Stimulated activated CD4-positive, alpha-beta T cell treated with anti-CD3 and anti-CD28 coated beads, Interleukin-1b, Interleukin-23, amount 100 ng/mL, for 48 hours (primary cell): ENCODE measurements at regions not wholly inside any gene's neighbourhood (a gene's known extent, or its start where the extent isn't known, plus 50 kb on each side); places are given as distances from the start of the nearest gene placed in this dataset.

Experiments
- DNase-seq: peaks from one replicate; pipeline ENCODE4 v3.0.0-alpha.2; 2020

DNA sequence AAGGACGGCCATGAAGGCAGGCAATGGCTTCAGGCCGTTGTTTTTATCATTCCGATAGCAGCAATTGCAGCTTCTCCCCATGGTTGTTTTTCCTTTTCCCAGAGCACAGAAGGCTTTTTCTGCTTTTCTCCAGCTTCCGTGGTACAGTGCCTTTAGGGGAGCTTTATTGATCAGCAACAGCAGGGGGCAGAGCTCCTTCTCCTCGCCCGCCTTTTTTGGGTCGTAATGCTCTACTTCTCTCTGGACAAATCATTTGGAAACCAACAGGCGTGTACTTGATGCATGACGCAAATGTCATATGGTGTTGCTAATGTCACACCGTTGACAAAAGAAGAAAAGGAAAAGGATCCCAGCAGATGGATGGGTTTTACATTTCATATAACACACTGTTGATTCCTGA is 79.7 kb upstream of the SNRK start:
- DNase-seq, result no peak

DNA sequence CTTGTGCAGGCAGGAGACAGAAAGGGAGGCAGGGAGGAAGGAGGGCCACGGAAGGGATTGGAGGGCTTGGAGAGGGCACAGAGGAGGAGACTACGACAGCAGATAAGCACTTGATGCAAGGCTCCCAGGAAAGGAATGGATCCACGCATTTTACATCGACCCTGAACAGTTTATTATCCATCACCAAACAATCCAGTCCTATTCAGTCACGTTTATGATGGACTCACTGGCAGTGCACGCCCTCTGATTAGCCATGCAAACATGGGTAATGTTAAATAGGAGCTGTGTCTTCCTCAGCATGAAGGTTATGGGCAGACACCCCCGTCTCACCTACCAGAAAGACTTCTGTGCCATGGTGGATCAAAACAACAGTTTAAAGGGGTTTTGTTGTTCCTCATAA is 80.2 kb upstream of the SNRK start:
- no peak for DNase-seq

DNA sequence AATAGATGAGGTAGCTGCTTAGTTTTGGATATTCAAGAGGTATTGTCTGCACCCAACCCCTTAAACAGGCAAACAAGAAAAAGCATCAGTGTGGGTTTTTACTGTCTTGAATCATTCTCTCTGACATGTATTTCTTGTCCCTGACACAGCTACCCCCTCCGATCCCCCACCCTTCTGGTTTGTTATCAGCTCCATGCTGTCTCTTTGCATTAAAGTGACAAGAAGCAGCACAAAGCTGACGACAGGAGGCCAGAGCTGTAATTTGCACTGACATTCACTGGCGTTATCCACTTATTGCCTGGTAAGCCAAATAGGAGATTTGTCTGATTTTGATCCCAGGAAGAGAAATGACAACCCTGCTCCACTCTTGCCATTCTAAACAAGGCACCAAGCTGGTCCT is 83.3 kb upstream of the SNRK start:
- DNase-seq, result no peak

DNA sequence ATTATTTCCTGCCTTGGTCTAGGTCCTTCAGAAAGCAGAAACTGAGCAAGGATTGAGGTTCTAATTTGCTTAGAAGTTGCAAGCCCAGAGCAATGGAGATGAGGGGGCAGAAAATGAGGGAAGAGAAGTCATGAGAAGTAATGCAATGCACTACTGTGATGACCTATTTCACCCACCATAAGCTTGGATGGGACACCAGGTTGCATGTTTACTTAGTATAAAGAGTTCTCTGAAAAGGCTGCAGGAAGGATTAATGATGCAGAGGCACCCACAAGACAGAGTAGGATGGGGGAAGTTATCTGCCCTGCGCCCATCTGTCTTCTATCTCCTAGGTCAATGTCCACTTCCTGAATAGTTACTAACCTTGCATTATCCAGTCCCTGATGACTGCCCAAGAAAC is 84.8 kb upstream of the SNRK start:
- DNase-seq, result no peak

DNA sequence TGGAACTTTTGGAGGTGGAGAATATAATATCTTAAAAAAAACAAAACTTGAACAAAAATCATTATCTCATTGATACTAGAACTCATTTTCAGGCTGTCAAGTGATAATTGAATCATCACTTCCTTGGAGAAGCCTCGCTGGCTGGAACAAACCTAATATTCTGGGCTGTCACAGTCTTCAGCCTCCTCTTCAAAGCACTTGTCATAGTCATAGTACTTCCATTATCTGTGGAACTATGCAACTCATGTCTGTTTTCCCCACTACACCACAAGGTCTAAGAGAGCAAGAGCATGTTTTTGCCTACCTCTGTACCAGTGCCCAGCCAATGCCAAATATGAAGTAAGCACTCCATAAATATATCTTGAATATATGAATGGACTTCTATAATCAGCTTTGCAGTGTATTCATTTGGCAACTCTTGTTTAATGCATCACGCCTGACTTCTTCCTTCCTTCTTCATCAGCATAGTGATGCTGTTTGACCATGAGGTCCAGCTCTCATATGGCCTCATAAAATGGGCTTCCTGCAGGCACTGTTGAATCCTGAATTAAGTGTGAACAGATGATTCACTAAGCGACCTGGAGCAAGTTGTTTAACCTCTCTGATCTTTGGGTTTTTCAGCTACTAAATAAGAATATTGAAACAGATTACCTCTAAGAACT is 86.6 kb upstream of the SNRK start:
- no peak for DNase-seq

DNA sequence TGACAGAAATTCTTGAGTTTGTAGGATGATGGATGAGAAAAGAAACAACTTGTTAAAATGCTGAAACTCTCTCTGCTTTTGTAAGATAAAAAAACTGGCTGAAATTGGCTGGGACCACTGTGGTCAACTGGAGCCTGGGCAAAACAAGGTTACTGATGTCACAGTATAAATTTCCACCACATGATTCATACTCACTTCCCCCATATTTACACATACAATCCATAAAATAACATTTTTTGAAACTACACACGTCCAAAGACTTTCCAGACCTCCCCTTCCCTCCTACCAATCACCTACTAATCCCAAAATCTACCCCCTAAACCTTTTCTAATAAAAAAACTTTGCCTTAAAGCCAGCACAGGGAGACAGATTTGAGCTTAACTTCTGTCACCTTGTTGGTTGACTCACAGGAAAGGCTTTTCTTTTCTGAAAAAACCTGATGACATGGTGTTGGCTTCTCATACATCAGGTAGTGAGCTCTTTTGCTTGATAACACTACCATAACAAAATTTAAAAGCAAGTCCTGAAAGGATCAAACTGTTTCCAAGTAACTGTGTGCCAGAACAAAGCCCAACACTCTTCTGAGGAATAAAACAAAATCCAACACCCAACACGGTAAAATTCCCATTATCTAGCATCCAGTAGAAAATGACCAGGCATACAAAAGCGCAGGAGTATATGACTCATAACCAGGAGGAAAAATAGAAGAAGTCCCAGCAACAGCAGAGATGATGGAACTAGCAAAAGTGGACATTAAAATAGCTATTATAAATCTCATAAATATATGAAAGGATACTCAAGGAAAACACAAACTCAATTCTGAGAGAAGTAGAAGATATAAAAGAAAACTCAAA is 87.3 kb upstream of the SNRK start:
- no peak for DNase-seq

DNA sequence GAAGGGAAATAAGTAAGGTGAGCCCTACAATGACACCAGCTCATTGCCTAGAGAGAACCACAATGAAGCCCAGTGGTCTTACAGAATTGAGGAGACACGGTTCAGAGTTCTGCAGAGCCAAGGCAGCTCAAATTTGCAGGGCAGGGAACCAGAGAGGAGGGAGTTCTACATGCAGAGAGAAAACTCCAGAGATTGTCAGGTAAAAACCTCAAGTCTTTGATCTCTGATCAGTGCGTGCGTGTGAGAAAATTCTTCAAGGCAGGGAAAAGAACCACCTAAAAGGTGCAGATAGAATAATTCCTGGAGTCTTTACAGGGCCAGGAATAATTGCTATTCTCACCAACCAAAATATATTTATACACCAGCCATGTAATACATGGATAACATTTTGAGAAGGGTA is 88.0 kb upstream of the SNRK start:
- no peak for DNase-seq

DNA sequence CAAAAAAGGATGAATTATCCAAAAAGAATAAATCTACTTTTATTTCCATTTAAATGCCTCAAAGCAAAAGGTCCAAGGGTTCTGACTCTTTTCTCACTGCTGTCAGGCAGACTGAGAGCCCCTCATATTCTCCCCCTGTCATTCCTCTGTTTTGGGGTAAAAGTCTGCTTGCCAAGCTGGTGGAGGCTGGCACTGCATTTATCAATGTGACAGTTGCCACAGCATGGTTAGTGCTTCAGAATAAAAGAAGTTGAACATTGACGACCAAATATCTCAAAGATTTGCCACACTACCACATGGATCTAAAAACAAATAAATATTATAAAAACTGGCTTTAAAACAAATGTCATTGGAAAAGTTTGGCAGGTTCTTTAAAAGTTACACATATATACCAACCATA is 89.2 kb upstream of the SNRK start:
- no peak for DNase-seq

DNA sequence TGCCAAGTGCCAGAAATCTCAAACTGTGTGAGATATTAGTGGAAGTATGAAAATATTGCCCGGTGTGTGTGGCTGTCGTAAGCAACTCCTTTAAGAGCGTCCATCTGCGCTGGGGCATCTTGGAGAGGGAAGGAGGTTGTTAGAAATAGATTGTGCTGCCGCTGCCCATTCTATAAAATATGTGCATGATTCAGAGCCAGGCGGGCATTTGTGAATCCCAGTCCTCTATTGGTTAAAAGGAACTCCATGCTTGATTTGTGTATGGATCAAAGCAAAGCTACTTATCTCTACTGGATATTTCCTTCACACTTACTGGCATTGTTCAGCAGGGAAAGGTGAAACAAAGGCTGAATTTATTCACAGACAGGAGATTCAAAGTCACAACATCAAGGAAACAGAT is 89.6 kb upstream of the SNRK start:
- no peak for DNase-seq

DNA sequence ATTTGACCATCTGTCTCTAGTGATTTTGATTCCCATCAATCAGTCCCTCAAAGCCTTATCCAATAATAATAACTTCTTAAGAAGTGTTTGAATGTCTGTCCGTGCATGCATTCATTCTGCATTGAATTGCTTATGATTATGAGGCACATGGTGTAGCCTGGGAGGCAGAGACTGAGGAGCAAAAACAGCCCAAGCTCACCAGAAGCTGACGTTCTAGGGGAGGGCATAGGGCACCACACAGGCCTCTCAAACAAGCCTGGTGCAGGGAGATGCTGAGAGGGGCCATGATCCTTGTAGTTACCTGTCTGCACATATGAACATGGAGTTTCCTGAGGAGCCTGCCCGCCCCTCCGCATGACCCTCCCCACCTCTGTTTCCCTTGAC is 89.2 kb upstream of the POMGNT2 start:
- DNase-seq, result no peak

DNA sequence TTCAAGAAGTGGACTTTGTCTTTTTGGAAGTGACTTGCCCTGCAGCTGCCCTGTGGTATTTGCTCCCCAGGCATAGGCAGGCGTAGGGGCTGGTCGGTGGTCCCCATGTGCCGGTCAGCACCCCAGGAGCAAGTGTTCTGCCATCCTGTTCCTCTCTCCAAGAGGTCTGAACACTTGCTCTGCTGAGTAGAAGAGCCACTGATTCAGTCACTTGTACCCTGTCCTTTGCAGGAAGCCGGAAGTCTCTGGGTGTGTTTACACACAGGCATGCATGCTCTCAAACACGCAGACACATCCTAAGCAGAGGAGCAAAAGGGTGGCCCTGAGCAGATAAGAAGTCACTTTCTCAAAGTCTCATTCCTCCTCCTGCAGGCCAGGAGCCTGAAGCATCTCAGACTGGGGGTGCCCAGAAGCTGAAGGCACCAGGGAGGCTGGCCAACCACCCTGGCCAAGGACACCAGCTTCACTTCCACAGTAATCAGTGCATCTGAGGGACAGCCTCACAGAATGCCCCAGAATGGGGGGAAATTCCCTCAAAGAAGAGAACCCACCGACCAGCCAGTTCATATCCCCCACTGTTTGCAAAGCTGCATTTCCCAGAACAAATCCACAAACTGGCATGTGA is 88.7 kb upstream of the POMGNT2 start:
- DNase-seq, result peak; percentile 19

DNA sequence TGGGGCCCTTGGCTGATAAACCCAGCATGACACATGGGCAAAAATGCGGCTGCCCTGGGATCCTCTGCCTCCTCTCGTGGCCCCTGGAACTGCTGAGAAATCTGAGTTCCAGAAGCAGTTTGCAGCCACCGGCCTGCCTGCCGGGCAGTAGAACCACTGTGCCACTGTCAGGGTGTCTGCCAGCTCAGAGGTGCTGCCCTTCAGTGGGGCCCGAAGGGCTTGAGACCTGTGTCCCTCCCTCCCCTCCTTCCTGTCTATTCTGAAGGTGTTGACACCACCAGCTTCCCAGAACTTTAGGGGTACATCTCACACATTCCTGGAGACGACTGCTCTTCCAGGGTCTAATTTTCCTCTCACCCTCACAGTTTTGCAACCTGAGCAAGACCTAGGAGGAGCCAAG is 88.2 kb upstream of the POMGNT2 start:
- DNase-seq, result no peak

DNA sequence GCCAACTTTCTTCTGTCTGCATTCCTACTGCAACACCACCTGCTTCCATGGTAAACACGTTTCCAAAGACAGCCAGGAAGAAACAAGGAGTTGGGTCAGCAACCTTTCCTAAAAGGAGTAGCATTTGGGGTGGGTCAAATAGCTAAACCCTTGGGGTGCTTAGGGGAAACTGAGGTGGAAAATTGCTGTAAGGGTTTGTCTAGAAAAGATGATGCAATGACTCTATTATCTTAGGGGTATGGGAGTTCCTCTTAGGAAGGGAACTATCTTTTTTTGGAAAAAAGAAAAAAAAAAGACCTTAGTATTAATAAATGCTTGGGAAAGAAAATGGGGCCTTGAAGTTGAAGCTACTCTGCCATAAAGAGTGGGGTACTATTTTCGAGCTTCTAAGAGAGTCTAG is 86.1 kb upstream of the POMGNT2 start:
- DNase-seq, result no peak

DNA sequence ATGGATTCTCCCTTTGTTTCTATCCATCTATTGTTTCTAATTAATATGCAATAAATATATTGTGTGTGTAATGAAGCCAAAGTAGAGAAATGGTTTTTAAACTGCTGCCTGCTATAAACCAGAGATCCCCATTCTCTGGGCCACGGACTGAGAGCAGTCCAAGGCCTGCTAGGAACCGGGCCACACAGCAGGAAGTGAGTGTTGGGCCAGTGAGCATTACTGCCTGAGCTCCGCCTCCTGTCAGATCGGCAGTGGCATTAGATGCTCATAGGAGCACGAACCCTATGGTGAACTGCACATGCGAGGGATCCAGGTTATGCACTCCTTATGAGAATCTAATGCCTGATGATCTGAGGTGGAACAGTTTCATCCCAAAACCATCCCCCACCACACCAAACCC is 85.2 kb upstream of the POMGNT2 start:
- DNase-seq, result no peak

DNA sequence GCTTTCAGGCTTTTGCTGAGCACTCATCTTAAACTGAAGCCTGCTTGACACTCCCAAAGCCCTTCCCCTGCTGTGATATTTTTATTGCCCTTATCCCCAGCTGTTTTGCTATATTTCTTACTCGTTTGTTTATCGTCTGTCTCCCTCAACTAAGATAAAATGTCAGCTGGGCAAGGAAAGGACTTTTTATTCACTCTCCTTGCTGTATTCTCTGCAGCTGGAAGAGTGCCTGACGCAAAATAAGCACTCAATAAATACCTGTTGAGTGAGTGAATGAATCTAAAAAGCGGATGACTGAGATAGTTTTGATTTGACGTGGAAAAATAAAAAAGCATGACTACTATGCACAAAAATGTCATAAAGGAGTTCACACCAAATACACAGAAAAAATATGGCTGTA is 84.8 kb upstream of the POMGNT2 start:
- no peak for DNase-seq

DNA sequence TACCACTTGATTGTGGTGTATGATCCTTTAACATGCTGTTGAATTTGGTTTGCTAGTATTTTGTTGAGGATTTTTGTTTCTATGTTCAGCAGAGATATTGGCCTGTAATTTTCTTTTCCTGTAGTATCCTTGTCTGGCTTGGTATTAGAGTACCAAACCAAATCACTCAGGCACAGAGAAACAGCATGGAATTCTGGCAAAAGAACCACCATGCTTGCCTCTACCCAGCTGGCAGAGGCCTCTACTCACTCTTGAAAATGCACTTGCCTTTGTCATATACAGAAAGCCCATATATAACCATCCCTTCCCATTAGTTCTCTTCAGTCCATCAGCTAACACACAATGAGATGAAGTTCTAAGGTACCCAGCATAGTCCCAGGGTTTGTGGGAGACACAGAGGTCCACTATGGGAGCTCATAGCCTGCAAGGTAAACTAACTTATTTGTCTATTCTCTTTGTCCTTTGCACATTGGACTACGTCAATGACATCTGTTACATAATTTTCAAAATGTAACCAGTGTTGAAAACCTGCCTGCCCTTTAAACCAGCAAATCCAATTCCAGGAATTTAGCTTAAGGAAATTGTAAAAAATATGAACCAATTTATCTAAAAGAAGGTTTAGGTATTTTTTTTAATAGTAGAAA is 82.1 kb upstream of the POMGNT2 start:
- DNase-seq, result no peak

DNA sequence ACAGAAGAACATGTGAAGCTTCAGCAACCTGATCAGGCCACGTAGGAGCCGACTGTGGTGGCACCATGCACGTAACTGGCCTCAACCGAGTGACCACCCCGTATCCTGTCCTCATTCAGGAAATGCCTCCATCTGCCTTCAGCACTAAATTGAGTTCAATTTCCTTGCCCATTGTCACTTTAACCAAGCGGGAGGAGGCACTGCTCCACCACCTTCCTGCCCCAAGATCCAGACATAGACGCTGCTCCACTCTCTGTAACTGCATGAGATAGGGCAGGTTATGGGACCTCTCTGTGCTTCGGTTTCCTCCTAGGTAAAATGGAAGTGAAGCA is 80.1 kb upstream of the POMGNT2 start:
- DNase-seq, result no peak

DNA sequence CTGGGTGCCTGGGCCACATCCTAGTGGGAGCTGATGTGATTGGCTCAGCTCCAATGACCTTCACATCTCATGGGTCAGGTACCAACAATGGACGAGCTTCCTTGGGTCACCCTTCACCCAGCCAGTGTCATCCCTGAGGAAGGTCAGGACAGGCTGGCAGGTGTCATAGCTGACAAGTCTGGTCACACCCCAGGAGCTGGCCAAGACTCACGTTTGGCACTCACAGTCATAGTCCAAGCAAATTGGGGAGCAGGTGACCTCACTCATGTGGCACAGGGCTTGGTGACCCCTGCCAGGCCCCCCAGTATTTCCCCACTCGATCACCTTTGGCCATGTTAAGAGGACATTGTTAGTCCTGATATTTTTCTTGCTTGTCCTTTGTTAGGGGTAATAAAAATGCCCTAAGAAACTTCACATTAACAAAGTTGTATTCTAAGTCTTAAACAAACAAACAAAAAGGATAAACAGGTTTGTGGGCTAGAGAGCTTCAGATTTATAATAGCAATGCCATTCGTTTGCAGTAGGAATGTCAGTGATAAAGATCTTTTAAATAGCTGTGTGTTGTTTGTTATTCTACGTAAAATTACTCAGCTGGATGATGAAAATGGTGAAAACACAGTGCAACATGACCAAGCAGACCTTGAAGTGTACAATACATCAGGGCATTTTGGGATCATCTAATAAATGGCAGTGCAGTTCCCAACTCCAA is 79.5 kb upstream of the POMGNT2 start:
- no peak for DNase-seq

DNA sequence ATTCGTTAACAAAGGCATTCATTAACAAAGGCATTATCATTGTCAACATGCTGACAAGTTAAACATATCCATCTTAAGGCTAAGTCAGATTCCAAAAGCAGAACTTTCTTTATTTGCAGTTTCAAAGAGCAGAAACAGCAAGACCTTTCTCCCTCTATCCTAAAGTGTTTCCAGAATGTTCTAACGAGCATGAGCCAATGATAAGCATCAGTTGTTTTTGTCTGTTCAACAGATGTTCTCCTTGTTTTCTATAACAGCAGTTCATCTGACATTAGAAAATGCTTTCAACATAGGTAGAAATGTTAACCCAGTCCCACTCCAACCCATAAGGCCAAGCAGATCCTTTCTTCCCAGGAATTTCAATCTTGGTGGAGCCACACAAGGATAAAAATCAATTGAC is 77.6 kb upstream of the POMGNT2 start:
- no peak for DNase-seq

DNA sequence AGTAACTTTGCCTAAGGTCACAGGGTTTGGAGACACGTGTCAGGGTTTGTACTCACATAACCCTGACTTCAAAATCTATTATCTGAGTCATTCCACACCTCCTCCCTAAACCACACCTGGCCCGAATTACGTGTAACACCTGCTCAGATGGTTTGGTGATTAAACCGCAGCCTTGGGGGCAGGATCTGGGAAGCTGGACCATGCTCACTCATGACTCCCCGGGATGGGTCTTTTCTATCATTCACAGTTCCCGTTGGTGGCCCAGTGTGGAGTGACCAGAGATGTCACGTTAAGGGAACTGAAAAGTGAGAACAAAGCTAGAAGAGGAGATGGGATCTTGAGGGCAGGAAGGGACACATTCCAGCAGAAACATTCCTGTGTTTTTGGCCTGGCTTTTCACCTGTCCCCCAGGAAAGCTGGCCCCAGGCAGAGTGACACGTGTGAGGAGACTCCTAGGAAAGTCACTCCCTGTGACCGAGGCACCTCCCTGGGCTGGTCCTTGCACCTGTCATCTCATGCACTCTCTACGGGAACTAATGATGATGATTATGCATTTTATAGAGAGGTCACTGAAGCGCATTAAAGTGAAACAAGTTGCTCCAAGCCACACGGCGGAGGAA is 75.4 kb upstream of the POMGNT2 start:
- peak; percentile 66 for DNase-seq

DNA sequence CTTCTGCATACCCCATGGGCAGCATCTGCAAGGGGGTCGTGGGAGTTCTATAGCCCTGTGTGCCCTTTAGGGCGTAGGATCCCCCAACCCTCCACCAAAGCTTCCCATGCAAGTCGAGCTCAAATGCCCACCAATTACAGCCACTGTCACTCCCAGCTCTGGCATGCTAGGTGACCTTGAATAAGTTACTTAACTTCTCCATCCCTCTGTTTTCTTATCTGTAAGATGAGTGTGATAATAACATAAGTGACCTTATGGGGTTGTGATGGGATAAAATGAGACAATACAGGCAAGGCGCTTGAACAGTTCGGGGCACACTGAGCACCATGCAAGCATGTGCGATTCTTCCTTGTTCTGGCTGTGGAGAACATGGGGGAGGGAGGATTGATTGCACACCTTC is 74.8 kb upstream of the POMGNT2 start:
- DNase-seq, result no peak

DNA sequence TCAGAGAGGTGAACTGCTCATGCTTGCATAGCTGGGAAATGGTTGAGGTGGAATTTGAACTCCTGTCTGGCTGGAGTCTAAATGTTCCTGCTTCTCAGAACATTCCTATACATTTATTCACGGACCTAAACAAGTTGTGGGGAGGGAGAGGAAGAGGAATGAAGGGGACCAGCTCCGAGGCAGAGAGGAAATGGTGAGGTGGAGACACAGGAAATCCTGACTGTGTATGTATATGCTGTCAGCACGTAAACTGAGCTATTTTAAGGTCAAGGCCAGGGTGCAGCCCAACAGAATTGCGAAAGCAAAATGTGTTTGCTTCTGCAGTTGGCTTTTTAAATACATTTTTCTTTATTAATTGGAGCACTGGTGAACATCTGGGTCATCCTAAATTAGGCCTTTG is 74.1 kb upstream of the POMGNT2 start:
- no peak for DNase-seq

DNA sequence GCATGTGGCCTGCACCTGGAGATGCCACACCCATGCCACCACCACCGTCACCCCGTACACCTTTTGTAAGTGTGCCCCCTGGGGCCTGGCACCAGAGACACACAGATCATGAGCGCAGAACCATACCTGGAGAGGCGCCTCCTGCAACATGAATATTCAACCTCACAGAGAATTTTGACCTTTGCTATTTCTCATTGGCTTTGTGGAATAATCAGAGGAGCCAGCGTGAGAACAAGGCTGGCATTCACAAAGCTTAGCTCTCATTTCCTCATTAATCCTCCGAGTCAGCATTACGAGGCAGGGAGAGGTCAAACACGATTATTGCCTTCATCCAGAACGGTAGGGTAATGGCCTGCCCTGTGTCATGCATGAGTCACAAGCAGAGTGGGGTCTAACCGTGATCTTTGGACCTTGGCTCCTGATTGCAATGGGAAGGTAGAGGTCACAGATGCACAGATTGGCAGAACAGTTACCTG is 73.0 kb upstream of the POMGNT2 start:
- DNase-seq, result no peak
